Colonic mucosa (tissue), 4 donors: ENCODE measurements at regions not wholly inside any gene's neighbourhood (a gene's known extent, or its start where the extent isn't known, plus 50 kb on each side); places are given as distances from the start of the nearest gene placed in this dataset.

ENCODE experiments used
- DNase-seq: peaks from one replicate; pipeline ENCODE4 v3.0.0-alpha.2; 2020
- H3K27ac ChIP-seq: fragments of 200-600 bp; one replicate; pipeline ENCODE4 v1.8.0; 2021
- H3K27me3 ChIP-seq: fragments of 200-600 bp; one replicate; pipeline ENCODE4 v1.8.0; 2021
- H3K36me3 ChIP-seq: fragments of 200-600 bp; one replicate; pipeline ENCODE4 v1.8.0; 2021
- H3K4me1 ChIP-seq: fragments of 200-600 bp; one replicate; pipeline ENCODE4 v1.8.0; 2021; ENCODE audit warnings: mild to moderate bottlenecking
- H3K4me3 ChIP-seq: fragments of 200-600 bp; one replicate; pipeline ENCODE4 v1.8.0; 2021
- H3K9ac ChIP-seq, 2 donors: one replicate each; pipeline ENCODE4 v1.7.0; 2013; ENCODE audit warnings: control low read depth in 2 of 2, low read depth in 2 of 2, low read length in 2 of 2
- H3K9me3 ChIP-seq: fragments of 200-600 bp; one replicate; pipeline ENCODE4 v1.8.0; 2021
- intact Hi-C: fragments of 100-400 bp; cut with DNase I; formaldehyde crosslinking; loops from one replicate; pipeline ENCODE4 v1.14.1; 2022
- TF ChIP-seq, protein P1 (sequence below): fragments of 200-600 bp; IDR thresholded peaks from one replicate; pipeline ENCODE4 v1.8.0; 2022; ENCODE audit warnings: antibody characterized with exemption, mild to moderate bottlenecking
- donor health status: healthy.
- donor health status: DM: no; HTN: no; CAD: no.
- donor health status: DM: no; HTN: no; CAD: no.

DNA sequence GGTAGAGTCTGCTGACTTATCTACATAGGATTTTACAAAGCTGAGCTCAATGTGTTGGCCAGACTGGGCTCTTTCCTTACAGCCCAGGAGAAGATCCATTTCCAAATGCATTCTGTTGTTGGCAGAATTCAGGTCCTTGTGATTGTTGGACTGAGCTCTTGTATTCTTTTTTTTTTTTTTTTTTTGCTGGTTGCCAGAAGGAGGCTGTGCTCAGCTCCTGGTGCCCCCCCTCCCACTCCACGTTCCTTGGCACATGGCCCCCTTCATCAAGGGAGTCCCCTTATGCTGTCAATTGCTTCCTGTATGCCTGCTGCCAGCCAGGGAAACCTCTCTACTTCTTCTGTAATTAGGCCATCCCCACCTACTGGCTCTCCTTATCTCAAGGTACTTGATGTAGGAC, 518.1 kb upstream of the AKR1E2 start:
- H3K36me3 ChIP-seq = no peaks in the 10 kb centered on the region
- H3K27me3 ChIP-seq = no peaks in the 10 kb centered on the region
- no peak overlapping the region for H3K4me3 ChIP-seq
- TF ChIP-seq, protein P1, sequence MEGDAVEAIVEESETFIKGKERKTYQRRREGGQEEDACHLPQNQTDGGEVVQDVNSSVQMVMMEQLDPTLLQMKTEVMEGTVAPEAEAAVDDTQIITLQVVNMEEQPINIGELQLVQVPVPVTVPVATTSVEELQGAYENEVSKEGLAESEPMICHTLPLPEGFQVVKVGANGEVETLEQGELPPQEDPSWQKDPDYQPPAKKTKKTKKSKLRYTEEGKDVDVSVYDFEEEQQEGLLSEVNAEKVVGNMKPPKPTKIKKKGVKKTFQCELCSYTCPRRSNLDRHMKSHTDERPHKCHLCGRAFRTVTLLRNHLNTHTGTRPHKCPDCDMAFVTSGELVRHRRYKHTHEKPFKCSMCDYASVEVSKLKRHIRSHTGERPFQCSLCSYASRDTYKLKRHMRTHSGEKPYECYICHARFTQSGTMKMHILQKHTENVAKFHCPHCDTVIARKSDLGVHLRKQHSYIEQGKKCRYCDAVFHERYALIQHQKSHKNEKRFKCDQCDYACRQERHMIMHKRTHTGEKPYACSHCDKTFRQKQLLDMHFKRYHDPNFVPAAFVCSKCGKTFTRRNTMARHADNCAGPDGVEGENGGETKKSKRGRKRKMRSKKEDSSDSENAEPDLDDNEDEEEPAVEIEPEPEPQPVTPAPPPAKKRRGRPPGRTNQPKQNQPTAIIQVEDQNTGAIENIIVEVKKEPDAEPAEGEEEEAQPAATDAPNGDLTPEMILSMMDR = no peak
- H3K27ac ChIP-seq = no peak overlapping the region
- no peaks in the 10 kb centered on the region for H3K4me1 ChIP-seq
- no peaks in the 10 kb centered on the region for H3K9me3 ChIP-seq
- intact Hi-C loops = no loop called here
- DNase-seq = no peak
- H3K9ac ChIP-seq = no peak overlapping the region

DNA sequence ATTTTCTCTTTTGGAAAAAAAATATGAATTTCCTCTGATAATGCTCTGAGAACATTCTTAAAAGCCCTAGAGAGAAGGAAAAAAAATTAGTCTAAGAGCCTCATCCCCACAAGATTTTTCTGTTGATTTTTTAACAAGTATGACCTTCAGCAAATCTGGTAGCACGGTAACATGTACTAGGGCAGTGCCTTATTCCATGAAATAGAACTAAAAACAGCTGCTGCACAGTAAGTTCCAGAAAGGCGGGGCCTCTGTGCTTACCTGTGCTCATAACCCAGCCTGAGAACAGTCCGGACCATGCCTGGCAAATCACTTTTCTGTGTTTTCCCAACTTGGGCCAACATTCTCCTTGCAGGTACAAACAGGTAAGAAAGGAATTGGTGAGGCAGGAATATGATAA, 519.1 kb upstream of the AKR1E2 start:
- no peaks in the 10 kb centered on the region for H3K27me3 ChIP-seq
- no peaks in the 10 kb centered on the region for H3K4me1 ChIP-seq
- no peaks in the 10 kb centered on the region for H3K36me3 ChIP-seq
- no peak for DNase-seq
- intact Hi-C loops = no loop called here
- no peak overlapping the region for H3K9ac ChIP-seq
- H3K4me3 ChIP-seq = no peak overlapping the region
- TF ChIP-seq, protein P1 = no peak
- no peaks in the 10 kb centered on the region for H3K9me3 ChIP-seq
- no peak overlapping the region for H3K27ac ChIP-seq

DNA sequence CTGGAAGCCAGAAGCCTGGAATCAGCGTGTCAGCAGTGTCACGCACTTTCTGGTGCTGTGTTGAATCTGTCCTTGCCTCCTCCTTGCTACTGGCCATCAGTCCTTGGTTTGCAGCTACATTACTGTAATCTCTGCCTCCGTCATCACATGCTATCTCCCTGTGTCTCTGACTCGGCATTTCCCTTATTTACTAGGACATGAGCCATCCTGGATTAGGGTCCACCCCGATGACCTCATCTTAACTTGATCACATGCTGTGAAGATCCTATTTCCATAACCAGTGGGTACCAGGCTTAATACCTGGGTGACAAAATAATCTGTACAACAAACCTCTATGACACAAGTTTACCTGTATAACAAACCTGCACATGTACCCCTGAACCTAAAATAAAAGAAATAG, 518.0 kb upstream of the KLF6 start:
- no peaks in the 10 kb centered on the region for H3K27me3 ChIP-seq
- DNase-seq = no peak
- intact Hi-C loops = no loop called here
- H3K4me3 ChIP-seq = no peak overlapping the region
- TF ChIP-seq, protein P1 = no peak
- H3K36me3 ChIP-seq = no peaks in the 10 kb centered on the region
- H3K9me3 ChIP-seq = no peaks in the 10 kb centered on the region
- H3K9ac ChIP-seq = no peak overlapping the region
- H3K27ac ChIP-seq = no peak overlapping the region
- no peaks in the 10 kb centered on the region for H3K4me1 ChIP-seq

DNA sequence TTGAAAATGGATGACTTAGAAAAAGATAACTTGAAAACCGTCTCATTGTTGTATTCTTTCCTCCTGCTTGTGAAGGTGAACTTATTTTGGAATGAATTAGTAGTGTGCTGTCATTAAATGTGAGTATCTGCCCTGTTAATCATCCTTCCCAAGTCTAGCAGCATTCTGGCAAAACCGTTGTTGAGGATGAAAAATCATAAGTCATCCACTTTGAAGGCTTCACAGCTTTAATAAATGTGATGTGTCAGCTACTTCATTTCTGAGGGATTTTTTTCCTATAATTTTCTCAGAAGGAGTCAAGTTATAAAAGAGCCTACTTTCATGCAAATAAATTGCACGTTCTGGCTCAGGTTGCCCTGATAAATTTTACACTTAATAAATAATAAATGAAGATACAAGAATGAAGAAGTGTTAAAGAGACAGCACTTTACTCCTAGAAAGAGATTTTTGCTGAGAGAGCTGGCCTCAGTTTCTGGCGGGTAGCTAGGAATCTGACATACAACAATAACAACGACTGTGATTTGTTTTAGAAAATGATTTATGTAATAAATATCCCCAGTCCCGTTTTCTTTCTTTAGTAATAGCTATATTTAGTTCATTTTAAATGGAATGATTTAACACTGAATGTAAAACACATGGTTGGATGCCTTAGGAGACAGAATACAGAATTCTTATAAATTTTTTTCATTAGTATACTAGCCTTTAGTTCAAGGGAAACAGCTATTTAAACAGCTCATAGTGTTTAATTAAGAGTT, 516.5 kb upstream of the KLF6 start:
- no peaks in the 10 kb centered on the region for H3K36me3 ChIP-seq
- no peak overlapping the region for H3K4me3 ChIP-seq
- H3K9me3 ChIP-seq = no peaks in the 10 kb centered on the region
- no peak for DNase-seq
- H3K27me3 ChIP-seq = no peaks in the 10 kb centered on the region
- TF ChIP-seq, protein P1 = no peak
- intact Hi-C loops = no loop called here
- H3K9ac ChIP-seq = no peak overlapping the region
- no peak overlapping the region for H3K27ac ChIP-seq
- no peaks in the 10 kb centered on the region for H3K4me1 ChIP-seq

DNA sequence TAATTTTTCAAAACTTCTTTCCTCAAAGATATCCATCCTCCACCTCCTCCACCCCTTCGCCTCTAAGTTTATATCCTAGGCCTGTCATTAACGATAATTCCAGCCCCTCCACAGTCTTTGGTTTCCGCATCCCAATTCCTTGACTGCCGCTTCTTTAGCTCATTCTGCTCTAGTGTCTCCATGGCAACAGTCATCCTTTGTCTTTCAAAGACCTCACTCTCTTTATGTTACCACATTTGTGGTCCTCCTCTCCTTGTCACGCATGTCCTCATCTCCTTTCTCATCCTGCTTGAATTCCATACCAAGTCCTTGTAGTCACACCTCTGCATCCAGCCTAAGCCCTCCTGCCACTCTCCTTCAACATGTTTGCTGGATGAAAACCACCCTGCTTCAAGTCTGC, 511.2 kb upstream of the KLF6 start:
- H3K27ac ChIP-seq = no peak overlapping the region
- no peak for DNase-seq
- TF ChIP-seq, protein P1 = no peak
- no peak overlapping the region for H3K9ac ChIP-seq
- no peak overlapping the region for H3K4me3 ChIP-seq
- H3K9me3 ChIP-seq = no peaks in the 10 kb centered on the region
- no peaks in the 10 kb centered on the region for H3K4me1 ChIP-seq
- H3K36me3 ChIP-seq = no peaks in the 10 kb centered on the region
- intact Hi-C loops = no loop called here
- H3K27me3 ChIP-seq = no peaks in the 10 kb centered on the region
